Tibial artery (tissue), 4 donors: ENCODE measurements at regions not wholly inside any gene's neighbourhood (a gene's known extent, or its start where the extent isn't known, plus 50 kb on each side); places are given as distances from the start of the nearest gene placed in this dataset.

Source experiments
- DNase-seq, 2 donors: peaks; one replicate each; pipeline ENCODE4 v3.0.0-alpha.2; 2019
- H3K27ac ChIP-seq, 2 donors: fragments of 200-600 bp; sonication (generic) in 1 of 2; 1 replicate in 1 of 2; 2 replicates in 1 of 2; pipeline ENCODE4 v1.5.1; 2018 to 2019; ENCODE audit warnings: mild to moderate bottlenecking in 1 of 2
- H3K27me3 ChIP-seq, 2 donors: fragments of 200-600 bp; sonication (generic) in 1 of 2; one replicate each; pipeline versions ENCODE4 v1.5.1 to v1.6.0; 2016 to 2019
- H3K36me3 ChIP-seq, 3 donors: fragments of 200-600 bp; sonication (generic) in 2 of 3; one replicate each; pipeline ENCODE4 v1.5.1; 2016 to 2019; ENCODE audit warnings: mild to moderate bottlenecking in 2 of 3
- H3K4me1 ChIP-seq, 4 donors: fragments of 200-600 bp; sonication (generic) in 2 of 4; 1 replicate in 3 of 4; 2 replicates in 1 of 4; pipeline ENCODE4 v1.5.1; 2016 to 2019
- H3K4me3 ChIP-seq, 2 donors: fragments of 200-600 bp; sonication (generic) in 1 of 2; 1 replicate in 1 of 2; 2 replicates in 1 of 2; pipeline ENCODE4 v1.5.1; 2018 to 2019; ENCODE audit warnings: mild to moderate bottlenecking in 2 of 2
- H3K9me3 ChIP-seq, 3 donors: fragments of 200-600 bp; sonication (generic) in 1 of 3; one replicate each; pipeline ENCODE4 v1.5.1; 2016 to 2019
- intact Hi-C: fragments of 100-400 bp; cut with DNase I; formaldehyde crosslinking; loops from one replicate; pipeline ENCODE4 v1.15.0; 2023; ENCODE audit warnings: low total_unique reads
- TF ChIP-seq, protein P1 (sequence below), 2 experiments: fragments of 200-600 bp in 1 of 2; fragments of 450-650 bp in 1 of 2; IDR thresholded peaks; one replicate each; pipeline ENCODE4 v1.5.1; 2017 to 2019; ENCODE audit warnings: antibody characterized with exemption in 2 of 2, mild to moderate bottlenecking in 1 of 2, moderate library complexity in 1 of 2

DNA sequence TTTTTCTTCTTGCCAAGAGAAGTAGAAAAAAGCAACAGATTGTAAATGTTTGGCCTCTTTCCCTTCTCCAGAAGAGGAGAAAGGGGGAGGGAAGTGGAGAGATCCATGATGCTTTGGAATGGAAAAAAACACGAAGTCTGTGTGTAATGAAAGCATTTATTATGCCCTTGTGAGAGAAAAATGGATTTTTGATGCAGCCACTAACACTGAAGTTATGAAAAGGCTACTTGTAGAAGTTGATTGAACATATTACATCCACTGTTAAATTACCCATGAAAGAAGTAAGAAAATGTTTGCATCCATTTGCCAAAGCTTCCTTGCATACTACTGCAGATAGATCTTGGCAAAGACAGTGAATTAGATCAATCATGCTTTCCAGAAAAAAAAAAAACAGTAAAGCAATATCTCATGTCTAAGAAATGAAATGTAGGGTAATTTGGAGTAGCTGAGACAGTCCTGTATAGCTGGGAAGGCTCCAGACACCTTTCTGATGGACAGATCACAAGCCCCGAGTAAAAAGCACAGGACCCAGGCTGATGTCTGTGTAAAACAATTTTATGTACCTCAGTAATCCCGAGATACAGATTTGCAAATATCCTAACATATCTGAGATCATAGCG lies 295.5 kb downstream of the PLOD2 start:
- Histone ChIP-seq H3K27ac (no peak overlapping the region), H3K9me3 (no peaks in the 10 kb centered on the region), H3K27me3 (no peaks in the 10 kb centered on the region), H3K4me1 (no peaks in the 10 kb centered on the region), H3K36me3 (no peaks in the 10 kb centered on the region), H3K4me3 (no peak overlapping the region)
- intact Hi-C loops, result no loop called here
- no peak for DNase-seq
- TF ChIP-seq, protein P1, sequence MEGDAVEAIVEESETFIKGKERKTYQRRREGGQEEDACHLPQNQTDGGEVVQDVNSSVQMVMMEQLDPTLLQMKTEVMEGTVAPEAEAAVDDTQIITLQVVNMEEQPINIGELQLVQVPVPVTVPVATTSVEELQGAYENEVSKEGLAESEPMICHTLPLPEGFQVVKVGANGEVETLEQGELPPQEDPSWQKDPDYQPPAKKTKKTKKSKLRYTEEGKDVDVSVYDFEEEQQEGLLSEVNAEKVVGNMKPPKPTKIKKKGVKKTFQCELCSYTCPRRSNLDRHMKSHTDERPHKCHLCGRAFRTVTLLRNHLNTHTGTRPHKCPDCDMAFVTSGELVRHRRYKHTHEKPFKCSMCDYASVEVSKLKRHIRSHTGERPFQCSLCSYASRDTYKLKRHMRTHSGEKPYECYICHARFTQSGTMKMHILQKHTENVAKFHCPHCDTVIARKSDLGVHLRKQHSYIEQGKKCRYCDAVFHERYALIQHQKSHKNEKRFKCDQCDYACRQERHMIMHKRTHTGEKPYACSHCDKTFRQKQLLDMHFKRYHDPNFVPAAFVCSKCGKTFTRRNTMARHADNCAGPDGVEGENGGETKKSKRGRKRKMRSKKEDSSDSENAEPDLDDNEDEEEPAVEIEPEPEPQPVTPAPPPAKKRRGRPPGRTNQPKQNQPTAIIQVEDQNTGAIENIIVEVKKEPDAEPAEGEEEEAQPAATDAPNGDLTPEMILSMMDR (IDR thresholded peaks at IDR 0.05), result no peak

DNA sequence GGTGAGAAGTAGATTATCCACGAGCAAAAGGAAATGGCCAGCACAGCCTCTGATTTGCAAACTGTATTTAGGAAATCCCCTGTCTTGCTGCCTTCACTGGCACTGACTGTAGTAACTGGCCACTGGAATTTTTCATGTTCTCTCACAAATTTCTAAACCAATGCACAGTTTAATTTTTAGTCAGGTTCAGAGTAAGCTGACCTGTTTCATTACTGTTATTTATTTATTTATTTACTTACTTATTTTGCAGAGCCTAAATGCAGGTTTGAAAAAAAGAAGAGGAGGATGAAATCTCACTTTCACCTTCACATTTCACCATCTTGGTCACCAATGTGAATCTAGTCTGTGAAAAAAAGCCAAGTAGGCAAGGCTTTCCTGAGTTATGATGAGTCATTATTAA lies 291.0 kb downstream of the PLOD2 start:
- Histone ChIP-seq H3K4me3 (no peak overlapping the region), H3K4me1 (no peaks in the 10 kb centered on the region), H3K36me3 (no peaks in the 10 kb centered on the region), H3K27ac (no peak overlapping the region), H3K9me3 (peaks cover 0 to 3% (median 0%) of the 10 kb centered on the region in 3 donors), H3K27me3 (no peaks in the 10 kb centered on the region)
- no peak for DNase-seq
- TF ChIP-seq, protein P1 (IDR thresholded peaks at IDR 0.05), result no peak
- intact Hi-C loops, result no loop called here

DNA sequence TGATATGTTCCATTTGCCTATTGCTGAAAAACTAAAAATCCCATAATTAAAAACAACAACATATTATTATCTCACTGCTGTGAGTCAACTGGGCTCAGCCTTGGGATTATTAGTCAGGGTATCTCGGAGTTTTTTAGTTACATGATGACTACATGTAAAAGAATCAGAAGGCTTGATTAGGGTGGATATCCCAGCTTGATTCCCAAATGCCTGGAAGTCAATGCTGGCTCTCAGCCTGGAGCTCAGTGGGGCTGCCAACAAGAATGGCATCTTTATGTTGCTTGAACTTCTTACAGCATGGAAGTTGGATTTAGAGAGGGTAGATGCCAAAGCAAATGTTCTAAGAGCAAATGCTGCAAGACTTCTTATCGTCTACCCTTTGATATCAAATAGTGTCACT lies 278.5 kb downstream of the PLOD2 start:
- TF ChIP-seq, protein P1 (IDR thresholded peaks at IDR 0.05), result no peak
- no peaks in the 10 kb centered on the region for H3K36me3 ChIP-seq
- no peak overlapping the region for H3K4me3 ChIP-seq
- H3K9me3 ChIP-seq, result no peaks in the 10 kb centered on the region
- peaks cover 0 to 4% (median 0%) of the 10 kb centered on the region in 4 donors for H3K4me1 ChIP-seq
- no peak overlapping the region for H3K27ac ChIP-seq
- H3K27me3 ChIP-seq, result no peaks in the 10 kb centered on the region
- intact Hi-C loops, result no loop called here
- DNase-seq, result no peak

DNA sequence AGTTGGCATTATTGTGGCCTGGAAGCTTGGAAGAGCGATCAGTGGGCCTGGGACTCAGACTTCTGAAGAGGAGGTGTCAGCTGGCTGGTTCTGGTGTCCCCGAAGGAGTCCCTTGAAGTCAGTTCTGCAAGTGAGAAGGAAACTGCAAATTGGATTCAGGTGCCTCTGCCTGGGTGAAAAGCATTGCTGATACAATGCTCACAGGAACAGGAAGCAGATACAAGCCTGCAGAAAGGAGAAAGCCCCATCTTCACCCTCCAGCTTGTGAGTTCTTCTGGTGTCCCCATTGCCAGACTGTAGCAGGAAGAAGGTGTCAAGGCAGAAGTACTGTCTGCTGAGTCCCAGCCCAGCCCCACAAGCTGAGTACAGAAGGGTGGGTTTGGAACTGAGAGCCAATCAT lies 271.3 kb downstream of the PLOD2 start:
- Histone ChIP-seq H3K9me3 (no peaks in the 10 kb centered on the region), H3K4me3 (no peak overlapping the region), H3K36me3 (no peaks in the 10 kb centered on the region), H3K27ac (no peak overlapping the region), H3K27me3 (no peaks in the 10 kb centered on the region), H3K4me1 (peaks cover 0 to 4% (median 0%) of the 10 kb centered on the region in 4 donors)
- DNase-seq, result no peak
- TF ChIP-seq, protein P1 (IDR thresholded peaks at IDR 0.05), result no peak
- intact Hi-C loops, result no loop called here

DNA sequence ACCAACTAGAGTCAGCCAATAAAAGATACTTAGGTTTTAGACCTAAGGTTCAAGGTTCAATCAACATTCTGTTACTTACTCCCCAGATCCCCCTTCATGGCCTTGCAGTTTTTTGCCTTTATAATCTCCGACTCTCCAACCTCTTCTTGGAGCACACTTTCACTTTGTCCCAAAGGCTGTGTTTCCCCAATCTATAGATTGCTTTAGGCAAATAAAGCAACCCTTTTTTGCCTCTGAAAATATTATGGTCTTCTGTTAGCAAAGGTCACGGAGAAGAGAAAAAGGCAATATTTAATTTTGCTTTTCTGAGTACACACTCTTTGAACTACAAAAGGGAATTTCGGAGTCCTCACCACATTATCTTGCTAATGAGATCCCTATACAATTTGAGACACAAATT lies 268.1 kb downstream of the PLOD2 start:
- intact Hi-C loops, result no loop called here
- TF ChIP-seq, protein P1 (IDR thresholded peaks at IDR 0.05), result no peak
- no peak for DNase-seq
- peaks cover 0 to 4% (median 0%) of the 10 kb centered on the region in 4 donors for H3K4me1 ChIP-seq
- H3K27me3 ChIP-seq, result no peaks in the 10 kb centered on the region
- H3K36me3 ChIP-seq, result no peaks in the 10 kb centered on the region
- H3K4me3 ChIP-seq, result no peak overlapping the region
- H3K9me3 ChIP-seq, result no peaks in the 10 kb centered on the region
- no peak overlapping the region for H3K27ac ChIP-seq

DNA sequence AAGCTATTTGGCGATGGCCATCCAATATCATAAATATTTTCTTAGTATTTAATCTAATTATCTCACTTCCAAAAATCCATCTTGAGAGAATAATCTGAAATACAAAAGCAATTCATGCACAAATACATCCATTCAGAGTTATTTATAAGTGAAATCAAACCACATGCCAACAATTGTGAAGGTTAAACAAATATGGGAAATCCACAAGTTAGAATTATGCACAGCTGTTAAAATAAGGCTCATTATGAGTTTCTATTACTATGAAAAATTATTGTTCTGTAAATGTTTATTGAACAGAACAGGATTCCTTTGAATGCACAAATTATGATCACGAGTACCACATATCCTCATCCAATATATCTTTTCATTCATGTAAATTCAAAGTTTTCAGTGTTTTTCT lies 267.7 kb downstream of the PLOD2 start:
- Histone ChIP-seq H3K27ac (no peak overlapping the region), H3K36me3 (no peaks in the 10 kb centered on the region), H3K27me3 (no peaks in the 10 kb centered on the region), H3K4me3 (no peak overlapping the region), H3K4me1 (peaks cover 0 to 9% (median 0%) of the 10 kb centered on the region in 4 donors), H3K9me3 (no peaks in the 10 kb centered on the region)
- intact Hi-C loops, result no loop called here
- DNase-seq, result no peak
- TF ChIP-seq, protein P1 (IDR thresholded peaks at IDR 0.05), result no peak
